H1 (cell line): ENCODE measurements at regions not wholly inside any gene's neighbourhood (a gene's known extent, or its start where the extent isn't known, plus 50 kb on each side); places are given as distances from the start of the nearest gene placed in this dataset.

Experiments
- BACH1 ChIP-seq: IDR thresholded peaks from 2 replicates; pipeline ENCODE4 v1.6.1; 2012; ENCODE audit warnings: low read length, improper control_type of control experiment
- CBX5 ChIP-seq: fragments of 300-800, 300-1000 bp; sonication (generic); IDR thresholded peaks from 2 replicates; pipeline ENCODE4 v1.7.1; 2016; ENCODE audit warnings: antibody characterized with exemption, low read length, low read depth
- NANOG ChIP-seq: IDR thresholded peaks from 2 replicates; pipeline ENCODE4 v1.6.1; 2011; ENCODE audit warnings: low read length, low read depth, mild to moderate bottlenecking, inconsistent platforms; ENCODE audit not compliant: insufficient read depth, poor library complexity, severe bottlenecking
- SIN3A ChIP-seq, 2 experiments: IDR thresholded peaks in 1 of 2; conservative IDR thresholded peaks in 1 of 2; 2 replicates each; pipeline ENCODE4 v1.6.1; 2011 to 2012; ENCODE audit warnings: low read length in 2 of 2, improper control_type of control experiment in 1 of 2, low read depth in 1 of 2, mild to moderate bottlenecking in 1 of 2
- SP1 ChIP-seq: IDR thresholded peaks from 2 replicates; pipeline ENCODE4 v1.6.1; 2011; ENCODE audit warnings: low read depth, low read length
- TCF12 ChIP-seq: IDR thresholded peaks from 2 replicates; pipeline ENCODE4 v1.6.1; 2011; ENCODE audit warnings: low read depth, mild to moderate bottlenecking, low read length
- TF ChIP-seq, protein P1 (sequence below): fragments of 300-600 bp; sonication (generic); IDR thresholded peaks from 2 replicates; pipeline ENCODE4 v1.7.1; 2012; ENCODE audit warnings: low read length, moderate library complexity, mild to moderate bottlenecking, inconsistent platforms; ENCODE audit not compliant: insufficient replicate concordance
- TF ChIP-seq, protein P2 (sequence below): IDR thresholded peaks from 2 replicates; pipeline ENCODE4 v1.6.1; 2012; ENCODE audit warnings: inconsistent platforms

DNA sequence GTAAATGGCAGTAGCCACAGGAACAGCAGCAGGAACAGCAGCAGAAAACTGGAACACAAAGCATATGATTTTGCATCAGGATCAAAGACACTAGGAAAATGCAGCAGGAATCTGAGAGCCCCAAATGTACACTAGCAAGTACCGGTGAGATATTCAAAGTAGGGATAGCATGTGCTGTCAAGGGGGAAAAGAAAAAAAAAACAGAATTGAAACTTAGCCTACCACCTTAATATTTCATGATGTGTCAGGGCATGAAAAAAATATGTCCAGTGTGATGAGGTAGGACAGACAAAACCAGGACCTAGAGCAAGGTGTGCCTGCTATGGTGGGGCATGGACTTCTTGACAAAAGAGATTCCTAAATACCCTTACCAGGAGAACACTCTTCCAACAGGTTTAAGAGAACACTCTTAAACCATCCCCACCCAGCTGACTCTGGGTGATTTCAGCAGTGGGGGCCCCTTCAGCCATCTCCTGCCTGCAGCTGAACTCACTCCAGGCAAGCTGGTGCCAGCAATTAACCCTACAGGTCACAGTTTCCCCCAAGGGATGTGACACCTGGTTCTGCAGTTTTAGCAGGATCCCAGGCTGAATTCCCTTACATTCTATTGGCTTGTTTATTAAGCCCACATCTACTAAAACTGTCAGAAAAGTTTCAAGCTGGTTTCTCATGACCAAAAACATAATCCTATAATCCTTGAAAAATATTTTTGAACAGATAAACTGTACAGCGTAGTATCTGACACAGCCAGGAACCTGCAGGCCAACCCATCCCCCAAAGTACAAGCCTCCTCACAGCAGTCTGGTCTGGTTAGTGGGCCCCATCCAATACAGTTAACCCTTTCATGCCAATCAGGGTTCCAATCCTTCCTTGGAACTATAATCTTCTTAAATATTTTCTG is 62.9 kb upstream of the FMR1 start (continued):
- TF ChIP-seq, protein P1, sequence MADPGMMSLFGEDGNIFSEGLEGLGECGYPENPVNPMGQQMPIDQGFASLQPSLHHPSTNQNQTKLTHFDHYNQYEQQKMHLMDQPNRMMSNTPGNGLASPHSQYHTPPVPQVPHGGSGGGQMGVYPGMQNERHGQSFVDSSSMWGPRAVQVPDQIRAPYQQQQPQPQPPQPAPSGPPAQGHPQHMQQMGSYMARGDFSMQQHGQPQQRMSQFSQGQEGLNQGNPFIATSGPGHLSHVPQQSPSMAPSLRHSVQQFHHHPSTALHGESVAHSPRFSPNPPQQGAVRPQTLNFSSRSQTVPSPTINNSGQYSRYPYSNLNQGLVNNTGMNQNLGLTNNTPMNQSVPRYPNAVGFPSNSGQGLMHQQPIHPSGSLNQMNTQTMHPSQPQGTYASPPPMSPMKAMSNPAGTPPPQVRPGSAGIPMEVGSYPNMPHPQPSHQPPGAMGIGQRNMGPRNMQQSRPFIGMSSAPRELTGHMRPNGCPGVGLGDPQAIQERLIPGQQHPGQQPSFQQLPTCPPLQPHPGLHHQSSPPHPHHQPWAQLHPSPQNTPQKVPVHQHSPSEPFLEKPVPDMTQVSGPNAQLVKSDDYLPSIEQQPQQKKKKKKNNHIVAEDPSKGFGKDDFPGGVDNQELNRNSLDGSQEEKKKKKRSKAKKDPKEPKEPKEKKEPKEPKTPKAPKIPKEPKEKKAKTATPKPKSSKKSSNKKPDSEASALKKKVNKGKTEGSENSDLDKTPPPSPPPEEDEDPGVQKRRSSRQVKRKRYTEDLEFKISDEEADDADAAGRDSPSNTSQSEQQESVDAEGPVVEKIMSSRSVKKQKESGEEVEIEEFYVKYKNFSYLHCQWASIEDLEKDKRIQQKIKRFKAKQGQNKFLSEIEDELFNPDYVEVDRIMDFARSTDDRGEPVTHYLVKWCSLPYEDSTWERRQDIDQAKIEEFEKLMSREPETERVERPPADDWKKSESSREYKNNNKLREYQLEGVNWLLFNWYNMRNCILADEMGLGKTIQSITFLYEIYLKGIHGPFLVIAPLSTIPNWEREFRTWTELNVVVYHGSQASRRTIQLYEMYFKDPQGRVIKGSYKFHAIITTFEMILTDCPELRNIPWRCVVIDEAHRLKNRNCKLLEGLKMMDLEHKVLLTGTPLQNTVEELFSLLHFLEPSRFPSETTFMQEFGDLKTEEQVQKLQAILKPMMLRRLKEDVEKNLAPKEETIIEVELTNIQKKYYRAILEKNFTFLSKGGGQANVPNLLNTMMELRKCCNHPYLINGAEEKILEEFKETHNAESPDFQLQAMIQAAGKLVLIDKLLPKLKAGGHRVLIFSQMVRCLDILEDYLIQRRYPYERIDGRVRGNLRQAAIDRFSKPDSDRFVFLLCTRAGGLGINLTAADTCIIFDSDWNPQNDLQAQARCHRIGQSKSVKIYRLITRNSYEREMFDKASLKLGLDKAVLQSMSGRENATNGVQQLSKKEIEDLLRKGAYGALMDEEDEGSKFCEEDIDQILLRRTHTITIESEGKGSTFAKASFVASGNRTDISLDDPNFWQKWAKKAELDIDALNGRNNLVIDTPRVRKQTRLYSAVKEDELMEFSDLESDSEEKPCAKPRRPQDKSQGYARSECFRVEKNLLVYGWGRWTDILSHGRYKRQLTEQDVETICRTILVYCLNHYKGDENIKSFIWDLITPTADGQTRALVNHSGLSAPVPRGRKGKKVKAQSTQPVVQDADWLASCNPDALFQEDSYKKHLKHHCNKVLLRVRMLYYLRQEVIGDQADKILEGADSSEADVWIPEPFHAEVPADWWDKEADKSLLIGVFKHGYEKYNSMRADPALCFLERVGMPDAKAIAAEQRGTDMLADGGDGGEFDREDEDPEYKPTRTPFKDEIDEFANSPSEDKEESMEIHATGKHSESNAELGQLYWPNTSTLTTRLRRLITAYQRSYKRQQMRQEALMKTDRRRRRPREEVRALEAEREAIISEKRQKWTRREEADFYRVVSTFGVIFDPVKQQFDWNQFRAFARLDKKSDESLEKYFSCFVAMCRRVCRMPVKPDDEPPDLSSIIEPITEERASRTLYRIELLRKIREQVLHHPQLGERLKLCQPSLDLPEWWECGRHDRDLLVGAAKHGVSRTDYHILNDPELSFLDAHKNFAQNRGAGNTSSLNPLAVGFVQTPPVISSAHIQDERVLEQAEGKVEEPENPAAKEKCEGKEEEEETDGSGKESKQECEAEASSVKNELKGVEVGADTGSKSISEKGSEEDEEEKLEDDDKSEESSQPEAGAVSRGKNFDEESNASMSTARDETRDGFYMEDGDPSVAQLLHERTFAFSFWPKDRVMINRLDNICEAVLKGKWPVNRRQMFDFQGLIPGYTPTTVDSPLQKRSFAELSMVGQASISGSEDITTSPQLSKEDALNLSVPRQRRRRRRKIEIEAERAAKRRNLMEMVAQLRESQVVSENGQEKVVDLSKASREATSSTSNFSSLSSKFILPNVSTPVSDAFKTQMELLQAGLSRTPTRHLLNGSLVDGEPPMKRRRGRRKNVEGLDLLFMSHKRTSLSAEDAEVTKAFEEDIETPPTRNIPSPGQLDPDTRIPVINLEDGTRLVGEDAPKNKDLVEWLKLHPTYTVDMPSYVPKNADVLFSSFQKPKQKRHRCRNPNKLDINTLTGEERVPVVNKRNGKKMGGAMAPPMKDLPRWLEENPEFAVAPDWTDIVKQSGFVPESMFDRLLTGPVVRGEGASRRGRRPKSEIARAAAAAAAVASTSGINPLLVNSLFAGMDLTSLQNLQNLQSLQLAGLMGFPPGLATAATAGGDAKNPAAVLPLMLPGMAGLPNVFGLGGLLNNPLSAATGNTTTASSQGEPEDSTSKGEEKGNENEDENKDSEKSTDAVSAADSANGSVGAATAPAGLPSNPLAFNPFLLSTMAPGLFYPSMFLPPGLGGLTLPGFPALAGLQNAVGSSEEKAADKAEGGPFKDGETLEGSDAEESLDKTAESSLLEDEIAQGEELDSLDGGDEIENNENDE, result no peak
- TF ChIP-seq BACH1, result no peak
- TF ChIP-seq, protein P2, sequence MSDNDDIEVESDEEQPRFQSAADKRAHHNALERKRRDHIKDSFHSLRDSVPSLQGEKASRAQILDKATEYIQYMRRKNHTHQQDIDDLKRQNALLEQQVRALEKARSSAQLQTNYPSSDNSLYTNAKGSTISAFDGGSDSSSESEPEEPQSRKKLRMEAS, result no peak
- no peak for TF ChIP-seq SP1
- no peak for TF ChIP-seq CBX5
- TF ChIP-seq NANOG, result no peak
- TF ChIP-seq TCF12, result no peak
- no peak for TF ChIP-seq SIN3A (conservative IDR thresholded peaks at IDR 0.05 in 1 of 2, IDR thresholded peaks at IDR 0.05 in 1 of 2; ENCODE audit: low read depth in 1 of 2, low read length in 2 of 2)
